ENCODE measurements at regions not wholly inside any gene's neighbourhood (a gene's known extent, or its start where the extent isn't known, plus 50 kb on each side); places are given as distances from the start of the nearest gene placed in this dataset.
"Not testable (repeated sequence)": the region's sequence is repeated elsewhere in the genome, so short reads cannot be mapped to it uniquely, and the experiment has no call there.

DNA sequence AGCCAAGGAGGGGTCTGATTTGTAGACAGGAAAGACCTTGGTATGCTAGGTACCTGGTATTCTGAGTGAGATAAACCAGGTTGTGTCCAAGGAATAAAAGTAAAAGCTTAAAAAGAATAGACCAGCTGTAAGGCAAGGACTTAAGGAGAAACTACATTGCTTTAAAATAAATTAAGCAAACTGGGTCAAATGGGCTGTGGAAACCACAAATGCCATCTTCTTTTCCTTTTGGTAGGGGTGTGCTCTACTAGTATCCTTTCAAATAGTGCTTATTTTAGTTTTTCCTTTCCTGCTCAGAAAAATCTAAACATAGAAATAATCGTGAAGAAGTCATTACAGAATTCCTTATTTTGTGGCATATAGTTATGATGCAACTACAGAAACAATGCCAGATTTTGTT lies 138.6 kb upstream of the KLF12 start:
- no peak for DNase-seq (ENCODE audit: extremely low read depth in 1 of 2, low read depth in 1 of 2)

GRCh38 chr13:74270018-74270417 lies 135.8 kb upstream of the KLF12 start:
- DNase-seq (ENCODE audit: extremely low read depth in 1 of 2, low read depth in 1 of 2): no peak

- no peak for DNase-seq (ENCODE audit: extremely low read depth in 1 of 2, low read depth in 1 of 2)
These were observed 132.7 kb upstream of the KLF12 start for GRCh38 chr13:74266861-74267260.

DNA sequence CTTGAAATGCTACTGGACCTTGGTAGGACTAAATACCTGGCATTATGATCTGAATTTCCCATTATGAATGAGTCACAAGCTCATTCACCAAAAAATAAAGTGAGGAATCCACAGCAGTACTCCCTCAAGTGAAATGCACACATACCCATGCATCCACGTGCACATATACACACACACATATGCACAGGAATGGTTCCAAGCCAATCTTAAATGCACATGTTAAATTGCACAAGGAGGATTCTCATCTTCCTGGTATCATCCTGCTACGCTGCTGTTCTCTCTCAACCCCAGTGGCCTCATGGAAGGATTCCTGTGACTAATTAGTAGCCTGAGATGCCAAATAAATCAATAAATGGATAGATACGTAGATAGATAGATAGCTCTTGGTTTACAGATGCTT lies 132.1 kb upstream of the KLF12 start:
- no peak for DNase-seq (ENCODE audit: extremely low read depth in 1 of 2, low read depth in 1 of 2)

DNA sequence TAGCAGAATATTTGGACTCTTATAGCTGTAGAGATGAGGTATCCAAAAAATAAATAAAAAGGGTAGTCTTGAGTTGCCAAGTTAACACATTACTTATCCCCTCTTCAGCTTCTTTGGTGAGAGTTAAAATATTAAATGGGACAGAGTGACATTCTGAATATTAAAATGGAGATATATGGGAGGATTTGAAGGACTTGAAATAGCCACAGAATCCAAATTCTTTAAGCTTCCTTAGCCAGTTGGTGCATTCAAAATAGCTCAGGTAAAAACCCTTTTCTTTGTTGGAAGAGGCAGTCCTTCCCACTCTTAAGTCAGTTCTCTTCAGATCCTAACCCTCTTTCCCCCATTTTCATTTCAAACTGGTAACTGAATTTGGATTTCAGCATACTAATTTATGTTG lies 130.1 kb upstream of the KLF12 start:
- DNase-seq (ENCODE audit: extremely low read depth in 1 of 2, low read depth in 1 of 2): no peak

DNA sequence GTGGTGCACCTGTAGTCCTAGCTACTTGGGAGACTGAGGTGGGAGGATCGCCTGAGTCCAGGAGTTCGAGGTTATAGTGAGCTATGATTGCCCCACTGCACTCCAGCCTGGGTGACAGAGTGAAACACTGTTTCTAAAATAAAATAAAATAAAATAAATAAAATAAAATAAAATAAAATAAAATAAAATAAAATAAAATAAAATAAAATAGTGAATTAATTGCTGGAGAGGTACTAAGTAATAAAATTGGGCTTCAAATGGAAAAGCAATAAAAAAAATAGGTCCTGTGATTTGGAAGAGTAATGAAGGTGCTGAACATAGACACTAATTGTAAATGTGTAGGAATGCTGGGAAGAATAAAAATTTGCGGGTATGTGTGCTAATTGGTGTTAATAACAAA lies 126.2 kb upstream of the KLF12 start:
- not testable (repeated sequence) for DNase-seq (ENCODE audit: extremely low read depth in 1 of 2, low read depth in 1 of 2)

- DNase-seq (ENCODE audit: extremely low read depth in 1 of 2, low read depth in 1 of 2): no peak
These were observed 125.4 kb upstream of the KLF12 start for GRCh38 chr13:74259641-74260040.

GRCh38 chr13:74258961-74259360 lies 124.8 kb upstream of the KLF12 start:
- DNase-seq (ENCODE audit: extremely low read depth in 1 of 2, low read depth in 1 of 2): no peak

GRCh38 chr13:74256969-74257368 lies 122.8 kb upstream of the KLF12 start:
- no peak for DNase-seq (ENCODE audit: extremely low read depth in 1 of 2, low read depth in 1 of 2)

DNA sequence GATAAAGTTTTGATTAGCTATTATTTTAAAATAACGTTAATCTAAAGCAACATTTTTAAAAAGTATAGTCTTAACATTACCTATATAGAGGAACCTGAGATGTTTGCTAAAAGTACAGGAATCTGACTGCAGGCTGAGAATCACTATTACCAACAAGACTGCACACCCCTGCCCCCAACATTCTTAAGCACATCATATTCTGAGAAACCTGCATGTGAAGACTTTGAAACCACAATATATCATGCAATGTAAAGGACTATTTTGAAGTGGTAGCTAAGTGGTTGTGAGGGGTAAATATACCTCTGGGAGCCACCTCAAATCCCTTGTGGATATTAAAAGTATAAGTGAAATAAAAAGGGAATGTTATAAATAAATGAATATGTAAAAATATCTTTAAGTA lies 119.0 kb upstream of the KLF12 start:
- DNase-seq (ENCODE audit: extremely low read depth in 1 of 2, low read depth in 1 of 2): no peak

DNA sequence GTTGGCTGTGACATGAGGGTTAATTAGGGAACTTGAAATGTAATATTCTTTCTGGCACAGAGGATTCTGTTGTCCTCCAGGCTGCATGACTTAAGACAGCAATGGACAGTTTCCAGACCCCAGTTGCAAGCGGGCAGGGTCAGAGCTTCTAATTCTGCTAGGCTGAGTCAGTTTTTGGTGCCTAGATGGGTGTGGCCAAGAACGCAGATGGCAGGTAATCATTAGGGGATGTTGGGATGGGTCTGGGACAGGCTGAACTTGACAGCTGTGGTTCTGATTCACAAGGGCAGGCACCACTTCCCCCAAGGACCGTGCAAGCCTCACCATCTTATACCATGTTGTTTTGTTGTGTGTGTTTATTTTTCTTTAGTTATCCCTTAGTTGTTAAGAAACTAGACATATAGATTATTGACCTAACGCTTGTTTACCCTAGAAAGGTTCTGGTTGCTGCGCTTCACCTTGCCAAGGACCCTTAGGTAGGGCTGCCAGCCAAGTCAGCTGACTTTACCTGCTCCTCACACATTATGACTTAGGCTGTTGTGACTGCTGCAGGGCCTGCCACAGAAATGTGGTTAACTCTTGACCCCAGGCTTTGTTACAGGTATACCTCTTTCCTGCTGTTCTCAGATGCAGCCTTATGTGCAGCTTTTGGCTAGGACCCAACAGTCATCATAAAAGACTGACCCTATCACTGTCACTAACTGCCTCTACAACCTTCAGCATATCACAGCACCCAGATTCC lies 117.7 kb upstream of the KLF12 start:
- no peak for DNase-seq (ENCODE audit: extremely low read depth in 1 of 2, low read depth in 1 of 2)

DNA sequence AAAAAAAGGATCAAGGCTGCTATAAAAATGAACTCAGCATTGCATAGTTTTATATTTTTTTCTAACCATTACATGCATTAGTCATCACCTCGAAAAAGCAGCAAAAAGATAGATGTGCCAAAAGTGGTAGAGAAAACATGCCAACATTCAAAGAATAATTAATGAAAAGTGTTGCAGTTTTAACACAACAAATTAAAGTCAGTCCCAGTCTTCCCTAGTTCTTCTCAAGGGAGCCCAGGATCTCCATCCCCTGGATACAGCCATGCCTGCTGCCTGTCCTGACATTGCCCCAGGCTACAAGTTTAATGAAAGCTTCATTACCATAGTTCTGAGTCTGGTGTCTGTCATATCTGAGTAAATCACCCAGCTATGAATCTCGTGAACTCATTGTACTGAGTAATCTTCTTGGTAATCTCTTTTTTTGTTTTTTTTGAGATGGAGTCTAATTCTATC lies 116.6 kb upstream of the KLF12 start:
- DNase-seq (ENCODE audit: extremely low read depth in 1 of 2, low read depth in 1 of 2): no peak

DNA sequence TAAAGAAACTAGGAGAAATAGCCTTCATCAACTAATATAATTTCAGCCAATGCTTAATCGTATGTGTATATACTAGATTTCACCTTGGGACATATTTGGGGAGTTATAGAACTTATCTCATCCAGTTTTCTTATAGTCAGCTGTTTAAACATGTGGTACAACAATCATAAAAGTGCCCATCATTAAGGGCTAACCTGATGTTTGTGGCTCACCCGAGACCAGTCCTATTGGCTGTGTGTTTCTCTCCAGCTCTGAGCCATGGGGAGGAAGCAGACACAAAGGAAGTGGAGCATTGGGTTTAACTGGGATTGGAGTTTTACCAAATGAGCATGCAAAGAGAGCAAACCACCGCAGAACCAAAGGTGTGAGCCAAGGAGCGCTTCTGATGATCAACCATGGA lies 114.3 kb upstream of the KLF12 start:
- DNase-seq (ENCODE audit: extremely low read depth in 1 of 2, low read depth in 1 of 2): no peak

- DNase-seq (ENCODE audit: extremely low read depth in 1 of 2, low read depth in 1 of 2): no peak
These were observed 112.3 kb upstream of the KLF12 start for GRCh38 chr13:74246487-74246886.

GRCh38 chr13:74243637-74244526 lies 109.7 kb upstream of the KLF12 start:
- no peak for DNase-seq (ENCODE audit: extremely low read depth in 1 of 2, low read depth in 1 of 2)

GRCh38 chr13:74241343-74241742 lies 107.1 kb upstream of the KLF12 start:
- not testable (repeated sequence) for DNase-seq (ENCODE audit: extremely low read depth in 1 of 2, low read depth in 1 of 2)

DNA sequence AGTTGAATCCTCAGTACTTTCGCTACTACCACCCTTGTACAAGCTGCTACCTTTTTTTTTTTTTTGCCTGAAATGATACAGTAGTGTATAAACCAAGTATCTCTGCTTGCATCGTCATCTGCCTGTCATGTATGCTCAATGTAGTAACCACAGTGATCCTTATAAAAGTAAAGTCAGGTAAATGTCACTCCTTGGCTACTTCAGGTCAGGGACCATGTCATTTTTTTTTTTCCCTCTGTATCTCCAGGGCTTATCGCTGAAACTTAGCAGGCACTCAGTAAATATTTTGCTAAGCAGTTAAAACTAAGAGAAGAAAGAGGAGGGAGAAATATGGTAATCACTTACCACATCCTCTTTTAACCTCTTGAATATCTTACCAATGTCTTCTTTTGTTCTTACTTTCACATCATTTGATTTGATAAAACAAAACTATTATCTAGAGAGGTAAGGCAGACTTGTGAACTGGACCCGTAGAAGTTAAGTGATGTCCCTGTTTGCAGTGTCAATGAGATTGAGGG lies 96.8 kb upstream of the KLF12 start:
- DNase-seq (ENCODE audit: extremely low read depth in 1 of 2, low read depth in 1 of 2): no peak

- no peak for DNase-seq (ENCODE audit: extremely low read depth in 1 of 2, low read depth in 1 of 2)
These were observed 95.0 kb upstream of the KLF12 start for GRCh38 chr13:74229242-74229641.

GRCh38 chr13:74227476-74228158 lies 93.4 kb upstream of the KLF12 start:
- no peak for DNase-seq (ENCODE audit: extremely low read depth in 1 of 2, low read depth in 1 of 2)

GRCh38 chr13:74226791-74227475 lies 92.7 kb upstream of the KLF12 start:
- no peak for DNase-seq (ENCODE audit: extremely low read depth in 1 of 2, low read depth in 1 of 2)

GRCh38 chr13:74221752-74222151 lies 87.5 kb upstream of the KLF12 start:
- no peak for DNase-seq (ENCODE audit: extremely low read depth in 1 of 2, low read depth in 1 of 2)
